SK-N-SH treated with all-trans-retinoic acid at 6 μM for 48 hours (cell line): ENCODE measurements at regions not wholly inside any gene's neighbourhood (a gene's known extent, or its start where the extent isn't known, plus 50 kb on each side); places are given as distances from the start of the nearest gene placed in this dataset.
"Not testable (repeated sequence)": the region's sequence is repeated elsewhere in the genome, so short reads cannot be mapped to it uniquely, and the experiment has no call there.

Source experiments
- ATAC-seq: fragments of 200-7000 bp; cut with Tn5 transposase; 3 replicates; pipeline ENCODE4 v1.9.1; 2020; ENCODE audit warnings: mild to moderate bottlenecking, moderate library complexity
- ARNTL ChIP-seq: fragments of 450-650 bp; formaldehyde crosslinking; IDR thresholded peaks from 2 replicates; pipeline ENCODE4 v1.5.0; 2020; ENCODE audit warnings: low read depth, mild to moderate bottlenecking, moderate library complexity, borderline replicate concordance
- BACH2 ChIP-seq: fragments of 250-450 bp; sonication (Bioruptor Pico); IDR thresholded peaks from 2 replicates; pipeline ENCODE4 v1.9.0; 2021; ENCODE audit warnings: mild to moderate bottlenecking, borderline replicate concordance
- CREB5 ChIP-seq: fragments of 250-450 bp; sonication (Bioruptor Pico); IDR thresholded peaks from 2 replicates; pipeline ENCODE4 v1.5.1; 2020; ENCODE audit warnings: low read depth, mild to moderate bottlenecking, moderate library complexity
- CSRNP3 ChIP-seq: fragments of 250-450 bp; sonication (Bioruptor Pico); IDR thresholded peaks from 2 replicates; pipeline ENCODE4 v1.5.1; 2021; ENCODE audit warnings: mild to moderate bottlenecking, moderate library complexity
- ESRRG ChIP-seq: fragments of 250-450 bp; sonication (Bioruptor Pico); IDR thresholded peaks from 2 replicates; pipeline ENCODE4 v1.6.1; 2021; ENCODE audit warnings: mild to moderate bottlenecking
- GLIS3 ChIP-seq: fragments of 250-450 bp; sonication (Bioruptor Pico); IDR thresholded peaks from 2 replicates; pipeline ENCODE4 v1.5.0; 2020; ENCODE audit warnings: mild to moderate bottlenecking, moderate library complexity
- ISL1 ChIP-seq: fragments of 250-450 bp; sonication (Bioruptor Pico); IDR thresholded peaks from 2 replicates; pipeline ENCODE4 v2.1.2; 2022; ENCODE audit warnings: mild to moderate bottlenecking, moderate library complexity
- OSR1 ChIP-seq: fragments of 250-450 bp; sonication (Bioruptor Pico); IDR thresholded peaks from 2 replicates; pipeline ENCODE4 v1.8.0; 2022; ENCODE audit warnings: moderate library complexity, mild to moderate bottlenecking, inconsistent platforms
- PATZ1 ChIP-seq: fragments of 250-450 bp; sonication (Bioruptor Pico); IDR thresholded peaks from 2 replicates; pipeline ENCODE4 v1.8.0; 2020; ENCODE audit warnings: mild to moderate bottlenecking, moderate library complexity, borderline replicate concordance
- POU6F1 ChIP-seq: fragments of 250-450 bp; sonication (Bioruptor Pico); IDR thresholded peaks from 2 replicates; pipeline ENCODE4 v1.8.0; 2021; ENCODE audit warnings: low read depth, mild to moderate bottlenecking, moderate library complexity, borderline replicate concordance
- PPARA ChIP-seq: fragments of 250-450 bp; sonication (Bioruptor Pico); IDR thresholded peaks from 2 replicates; pipeline ENCODE4 v1.5.0; 2020; ENCODE audit warnings: mild to moderate bottlenecking, borderline replicate concordance
- RARB ChIP-seq: fragments of 250-450 bp; sonication (Bioruptor Pico); IDR thresholded peaks from 2 replicates; pipeline ENCODE4 v1.8.0; 2021; ENCODE audit warnings: mild to moderate bottlenecking, moderate library complexity
- SNAI2 ChIP-seq: fragments of 250-450 bp; sonication (Bioruptor Pico); IDR thresholded peaks from 2 replicates; pipeline ENCODE4 v1.5.0; 2020; ENCODE audit warnings: mild to moderate bottlenecking, moderate library complexity
- TCF4 ChIP-seq: fragments of 250-450 bp; sonication (Bioruptor Pico); IDR thresholded peaks from 2 replicates; pipeline ENCODE4 v1.8.0; 2021; ENCODE audit warnings: mild to moderate bottlenecking, moderate library complexity, borderline replicate concordance
- TOX ChIP-seq: fragments of 250-450 bp; sonication (Bioruptor Pico); IDR thresholded peaks from 2 replicates; pipeline ENCODE4 v1.8.0; 2021; ENCODE audit warnings: mild to moderate bottlenecking, moderate library complexity, borderline replicate concordance
- ZC3H10 ChIP-seq: fragments of 250-450 bp; sonication (Bioruptor Pico); IDR thresholded peaks from 2 replicates; pipeline ENCODE4 v1.5.1; 2021; ENCODE audit warnings: mild to moderate bottlenecking, moderate library complexity
- ZFP3 ChIP-seq: fragments of 250-450 bp; sonication (Bioruptor Pico); IDR thresholded peaks from 2 replicates; pipeline ENCODE4 v1.5.0; 2020; ENCODE audit warnings: mild to moderate bottlenecking, moderate library complexity
- ZFP30 ChIP-seq: fragments of 450-650 bp; formaldehyde crosslinking; IDR thresholded peaks from 2 replicates; pipeline ENCODE4 v1.5.0; 2022; ENCODE audit warnings: mild to moderate bottlenecking, moderate library complexity
- ZNF565 ChIP-seq: fragments of 450-650 bp; formaldehyde crosslinking; conservative IDR thresholded peaks from 2 replicates; pipeline ENCODE4 v1.5.0; 2020; ENCODE audit warnings: low read depth, mild to moderate bottlenecking, moderate library complexity
- ZNF70 ChIP-seq: fragments of 450-650 bp; formaldehyde crosslinking; IDR thresholded peaks from 2 replicates; pipeline ENCODE4 v1.5.0; 2020; ENCODE audit warnings: mild to moderate bottlenecking, moderate library complexity
- TF ChIP-seq, protein P1 (sequence below): fragments of 250-450 bp; sonication (Bioruptor Pico); IDR thresholded peaks from 2 replicates; pipeline ENCODE4 v1.5.0; 2020; ENCODE audit warnings: mild to moderate bottlenecking, moderate library complexity

- no peak for TF ChIP-seq PPARA (CRISPR knock-in tag)
- ATAC-seq, result no peak
These were observed 452.5 kb upstream of the CHAC2 start for GRCh38 chr2:53315149-53315548.

DNA sequence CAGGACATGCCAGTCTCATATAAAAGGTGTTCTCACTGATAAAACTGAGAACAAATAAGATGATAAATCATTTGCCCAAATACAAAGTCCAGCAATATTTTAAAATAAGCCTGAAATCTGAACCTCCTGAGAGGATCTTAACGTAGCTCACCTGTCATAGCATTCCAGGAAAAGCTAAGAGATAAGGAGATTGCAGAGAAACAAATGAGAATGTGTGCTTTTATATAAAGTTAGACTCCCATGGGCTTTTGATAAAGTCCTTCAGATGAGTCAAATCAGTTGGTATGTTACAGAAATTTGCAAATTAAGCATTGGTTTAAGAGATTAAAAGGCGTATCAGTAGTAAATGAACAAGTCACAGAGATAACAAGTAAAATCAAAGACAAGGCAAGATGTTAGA lies 452.9 kb upstream of the CHAC2 start:
- ATAC-seq, result no peak
- TF ChIP-seq CSRNP3 (CRISPR knock-in tag) (no peak), ISL1 (CRISPR knock-in tag) (no peak), ESRRG (CRISPR knock-in tag) (no peak), ZFP3 (CRISPR knock-in tag) (no peak), TCF4 (CRISPR knock-in tag) (no peak), ZFP30 (CRISPR knock-in tag) (no peak), OSR1 (CRISPR knock-in tag) (no peak), SNAI2 (CRISPR knock-in tag) (no peak), PPARA (CRISPR knock-in tag) (no peak), GLIS3 (no peak), RARB (CRISPR knock-in tag) (no peak), ARNTL (CRISPR knock-in tag) (no peak)
- TF ChIP-seq, protein P1, sequence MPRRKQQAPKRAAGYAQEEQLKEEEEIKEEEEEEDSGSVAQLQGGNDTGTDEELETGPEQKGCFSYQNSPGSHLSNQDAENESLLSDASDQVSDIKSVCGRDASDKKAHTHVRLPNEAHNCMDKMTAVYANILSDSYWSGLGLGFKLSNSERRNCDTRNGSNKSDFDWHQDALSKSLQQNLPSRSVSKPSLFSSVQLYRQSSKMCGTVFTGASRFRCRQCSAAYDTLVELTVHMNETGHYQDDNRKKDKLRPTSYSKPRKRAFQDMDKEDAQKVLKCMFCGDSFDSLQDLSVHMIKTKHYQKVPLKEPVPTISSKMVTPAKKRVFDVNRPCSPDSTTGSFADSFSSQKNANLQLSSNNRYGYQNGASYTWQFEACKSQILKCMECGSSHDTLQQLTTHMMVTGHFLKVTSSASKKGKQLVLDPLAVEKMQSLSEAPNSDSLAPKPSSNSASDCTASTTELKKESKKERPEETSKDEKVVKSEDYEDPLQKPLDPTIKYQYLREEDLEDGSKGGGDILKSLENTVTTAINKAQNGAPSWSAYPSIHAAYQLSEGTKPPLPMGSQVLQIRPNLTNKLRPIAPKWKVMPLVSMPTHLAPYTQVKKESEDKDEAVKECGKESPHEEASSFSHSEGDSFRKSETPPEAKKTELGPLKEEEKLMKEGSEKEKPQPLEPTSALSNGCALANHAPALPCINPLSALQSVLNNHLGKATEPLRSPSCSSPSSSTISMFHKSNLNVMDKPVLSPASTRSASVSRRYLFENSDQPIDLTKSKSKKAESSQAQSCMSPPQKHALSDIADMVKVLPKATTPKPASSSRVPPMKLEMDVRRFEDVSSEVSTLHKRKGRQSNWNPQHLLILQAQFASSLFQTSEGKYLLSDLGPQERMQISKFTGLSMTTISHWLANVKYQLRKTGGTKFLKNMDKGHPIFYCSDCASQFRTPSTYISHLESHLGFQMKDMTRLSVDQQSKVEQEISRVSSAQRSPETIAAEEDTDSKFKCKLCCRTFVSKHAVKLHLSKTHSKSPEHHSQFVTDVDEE (CRISPR knock-in tag), result no peak

DNA sequence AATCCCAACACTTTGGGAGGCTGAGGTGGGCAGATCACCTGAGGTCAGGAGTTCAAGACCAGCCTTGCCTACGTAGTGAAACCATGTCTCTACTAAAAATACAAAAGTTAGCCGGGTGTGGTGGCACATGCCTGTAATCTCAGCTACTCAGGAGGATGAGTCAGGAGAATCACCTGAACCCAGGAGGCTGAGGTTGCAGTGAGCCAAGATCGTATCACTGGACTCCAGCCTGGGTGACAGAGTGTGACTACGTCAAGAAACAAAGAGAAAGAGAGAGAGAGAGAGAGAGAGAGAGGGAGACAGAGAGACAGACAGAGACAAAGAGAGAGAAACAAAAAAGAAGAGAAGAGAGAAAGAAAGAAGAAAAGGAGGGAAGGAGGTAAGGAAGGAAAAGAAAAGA lies 454.0 kb upstream of the CHAC2 start:
- not testable (repeated sequence) for ATAC-seq

DNA sequence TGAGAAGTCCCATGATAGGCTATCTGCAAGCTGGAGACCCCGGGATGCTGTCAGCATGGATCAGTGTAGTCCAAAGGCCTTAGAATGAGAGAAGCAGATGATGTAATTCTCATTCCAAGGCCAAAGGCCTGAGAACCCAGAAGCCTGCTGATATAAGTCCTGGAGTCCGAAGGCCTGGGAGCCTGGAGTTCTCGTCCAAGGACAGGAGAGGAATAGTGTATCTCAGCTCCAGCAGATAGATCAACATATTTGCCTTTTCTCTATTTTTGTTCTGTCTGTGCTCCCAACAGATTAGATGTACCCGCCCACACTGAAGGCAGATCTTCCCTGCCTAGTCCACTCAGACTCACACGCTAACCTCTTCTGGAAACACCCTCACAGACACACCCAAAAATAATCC lies 454.9 kb upstream of the CHAC2 start:
- no peak for TF ChIP-seq CREB5 (CRISPR knock-in tag)
- TF ChIP-seq CSRNP3 (CRISPR knock-in tag), result no peak
- TF ChIP-seq ISL1 (CRISPR knock-in tag), result no peak
- no peak for TF ChIP-seq ARNTL (CRISPR knock-in tag)
- TF ChIP-seq ZFP3 (CRISPR knock-in tag), result no peak
- TF ChIP-seq TOX (CRISPR knock-in tag), result no peak
- TF ChIP-seq ZNF70 (CRISPR knock-in tag), result no peak
- no peak for TF ChIP-seq GLIS3
- no peak for TF ChIP-seq OSR1 (CRISPR knock-in tag)
- TF ChIP-seq ZNF565 (CRISPR knock-in tag), result no peak
- TF ChIP-seq, protein P1 (CRISPR knock-in tag), result no peak
- TF ChIP-seq POU6F1 (CRISPR knock-in tag), result no peak
- no peak for TF ChIP-seq PATZ1 (CRISPR knock-in tag)
- TF ChIP-seq RARB (CRISPR knock-in tag), result no peak
- no peak for TF ChIP-seq ZFP30 (CRISPR knock-in tag)
- no peak for TF ChIP-seq TCF4 (CRISPR knock-in tag)
- TF ChIP-seq ZC3H10 (CRISPR knock-in tag), result no peak
- no peak for TF ChIP-seq BACH2
- no peak for TF ChIP-seq SNAI2 (CRISPR knock-in tag)
- TF ChIP-seq, all 23 proteins: peak for 0
- ATAC-seq, result no peak
